ENCODE measurements at regions not wholly inside any gene's neighbourhood (a gene's known extent, or its start where the extent isn't known, plus 50 kb on each side); places are given as distances from the start of the nearest gene placed in this dataset.

DNA sequence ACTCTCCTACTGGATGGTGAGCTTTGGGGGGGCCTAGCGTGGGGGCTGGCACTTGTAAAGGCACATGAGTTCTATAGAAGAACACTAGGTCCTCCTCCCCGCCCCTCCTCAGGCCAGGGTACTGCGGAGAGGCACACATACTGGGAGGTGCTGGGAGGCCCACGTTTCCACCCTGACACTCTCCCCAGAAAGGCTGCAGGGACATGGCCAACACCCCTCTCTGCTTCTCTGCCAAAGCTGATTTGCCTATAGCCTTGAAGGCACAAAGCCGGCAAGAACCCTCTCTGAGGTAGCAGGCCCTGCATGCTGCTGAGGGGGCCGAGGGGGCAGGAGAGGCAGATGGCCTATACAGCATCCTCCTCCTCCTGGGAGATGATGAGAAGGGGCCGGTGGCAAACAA lies 112.8 kb downstream of the BUD13 start:
- no peak for TF ChIP-seq CTCF (IDR thresholded peaks at IDR 0.05)
- TF ChIP-seq ZFX (IDR thresholded peaks at IDR 0.05; ENCODE audit: borderline replicate concordance) = no peak

Data from 22Rv1 (cell line).